ENCODE measurements at regions not wholly inside any gene's neighbourhood (a gene's known extent, or its start where the extent isn't known, plus 50 kb on each side); places are given as distances from the start of the nearest gene placed in this dataset.
"Not testable (repeated sequence)": the region's sequence is repeated elsewhere in the genome, so short reads cannot be mapped to it uniquely, and the experiment has no call there.

GRCh38 chr1:88110-88509 lies 363.4 kb downstream of the OR4F29 start:
- TF ChIP-seq, protein P1, sequence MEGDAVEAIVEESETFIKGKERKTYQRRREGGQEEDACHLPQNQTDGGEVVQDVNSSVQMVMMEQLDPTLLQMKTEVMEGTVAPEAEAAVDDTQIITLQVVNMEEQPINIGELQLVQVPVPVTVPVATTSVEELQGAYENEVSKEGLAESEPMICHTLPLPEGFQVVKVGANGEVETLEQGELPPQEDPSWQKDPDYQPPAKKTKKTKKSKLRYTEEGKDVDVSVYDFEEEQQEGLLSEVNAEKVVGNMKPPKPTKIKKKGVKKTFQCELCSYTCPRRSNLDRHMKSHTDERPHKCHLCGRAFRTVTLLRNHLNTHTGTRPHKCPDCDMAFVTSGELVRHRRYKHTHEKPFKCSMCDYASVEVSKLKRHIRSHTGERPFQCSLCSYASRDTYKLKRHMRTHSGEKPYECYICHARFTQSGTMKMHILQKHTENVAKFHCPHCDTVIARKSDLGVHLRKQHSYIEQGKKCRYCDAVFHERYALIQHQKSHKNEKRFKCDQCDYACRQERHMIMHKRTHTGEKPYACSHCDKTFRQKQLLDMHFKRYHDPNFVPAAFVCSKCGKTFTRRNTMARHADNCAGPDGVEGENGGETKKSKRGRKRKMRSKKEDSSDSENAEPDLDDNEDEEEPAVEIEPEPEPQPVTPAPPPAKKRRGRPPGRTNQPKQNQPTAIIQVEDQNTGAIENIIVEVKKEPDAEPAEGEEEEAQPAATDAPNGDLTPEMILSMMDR (IDR thresholded peaks at IDR 0.05; ENCODE audit: insufficient read depth, low read length) = not testable (repeated sequence)
- TF ChIP-seq POLR2AphosphoS5 (IDR thresholded peaks at IDR 0.05; ENCODE audit: low read depth); GABPA (IDR thresholded peaks at IDR 0.05; ENCODE audit: low read depth); SPI1 (IDR thresholded peaks at IDR 0.05; ENCODE audit: borderline replicate concordance, low read depth): not testable (repeated sequence)
